Neuronal stem cell (in vitro differentiated cells): ENCODE measurements at regions not wholly inside any gene's neighbourhood (a gene's known extent, or its start where the extent isn't known, plus 50 kb on each side); places are given as distances from the start of the nearest gene placed in this dataset.

ENCODE experiments used
- DNase-seq: peaks from one replicate; pipeline ENCODE4 v3.0.0-alpha.2; 2013; ENCODE audit warnings: low spot score
- H2AFZ ChIP-seq: one replicate; pipeline ENCODE4 v1.6.1; 2013; ENCODE audit warnings: mild to moderate bottlenecking, low read length, inconsistent platforms
- H2AK5ac ChIP-seq: 2 replicates; pipeline ENCODE4 v1.6.1; 2013; ENCODE audit warnings: low read depth, mild to moderate bottlenecking, inconsistent platforms, low read length, moderate library complexity, mixed read lengths
- H2BK120ac ChIP-seq: 2 replicates; pipeline ENCODE4 v1.6.1; 2013; ENCODE audit warnings: low read depth, mild to moderate bottlenecking, inconsistent platforms, low read length, moderate library complexity, mixed read lengths
- H2BK12ac ChIP-seq: one replicate; pipeline ENCODE4 v1.6.1; 2013; ENCODE audit warnings: low read length, inconsistent platforms
- H2BK15ac ChIP-seq: 2 replicates; pipeline ENCODE4 v1.6.1; 2013; ENCODE audit warnings: mild to moderate bottlenecking, low read length, inconsistent platforms, mixed read lengths
- H2BK5ac ChIP-seq: one replicate; pipeline ENCODE4 v1.6.1; 2013; ENCODE audit warnings: inconsistent platforms, mild to moderate bottlenecking, low read length, moderate library complexity
- H3K14ac ChIP-seq: one replicate; pipeline ENCODE4 v1.6.1; 2013; ENCODE audit warnings: low read length, inconsistent platforms
- H3K18ac ChIP-seq: 2 replicates; pipeline ENCODE4 v1.6.1; 2013; ENCODE audit warnings: low read length, inconsistent platforms
- H3K23ac ChIP-seq: 2 replicates; pipeline ENCODE4 v1.6.1; 2013; ENCODE audit warnings: low read depth, mild to moderate bottlenecking, mixed read lengths, low read length, inconsistent platforms; ENCODE audit not compliant: poor library complexity
- H3K27ac ChIP-seq: replicated peaks from 3 replicates; pipeline ENCODE4 v1.5.1; 2013; ENCODE audit warnings: low read length, inconsistent platforms
- H3K27me3 ChIP-seq, 3 experiments: 2 replicates each; pipeline ENCODE4 v1.6.1; 2013; ENCODE audit warnings: low read length in 3 of 3, mild to moderate bottlenecking in 2 of 3, inconsistent platforms in 1 of 3, low read depth in 1 of 3, mixed read lengths in 1 of 3, moderate library complexity in 1 of 3; ENCODE audit not compliant: control insufficient read depth in 3 of 3, insufficient read depth in 3 of 3
- H3K36me3 ChIP-seq, 2 donors: replicated peaks in 1 of 2; 2 replicates each; pipeline ENCODE4 v1.6.1; 2013; ENCODE audit warnings: low read length in 2 of 2; ENCODE audit not compliant: control insufficient read depth in 2 of 2, insufficient read depth in 2 of 2
- H3K4ac ChIP-seq: 2 replicates; pipeline ENCODE4 v1.6.1; 2013; ENCODE audit warnings: inconsistent platforms, mild to moderate bottlenecking, low read length, moderate library complexity
- H3K4me1 ChIP-seq, 2 donors: 1 replicate in 1 of 2; 2 replicates in 1 of 2; pipeline ENCODE4 v1.6.1; 2013; ENCODE audit warnings: low read length in 2 of 2, low read depth in 1 of 2; ENCODE audit not compliant: control insufficient read depth in 2 of 2, insufficient read depth in 1 of 2
- H3K4me2 ChIP-seq: one replicate; pipeline ENCODE4 v1.6.1; 2013; ENCODE audit warnings: mild to moderate bottlenecking, low read length, inconsistent platforms; ENCODE audit not compliant: insufficient read depth, poor library complexity, severe bottlenecking
- H3K4me3 ChIP-seq, 2 donors: 2 replicates each; pipeline ENCODE4 v1.5.1; 2013; ENCODE audit warnings: low read length in 2 of 2, mild to moderate bottlenecking in 2 of 2, inconsistent platforms in 1 of 2, moderate library complexity in 1 of 2
- H3K79me1 ChIP-seq: one replicate; pipeline ENCODE4 v1.6.1; 2013; ENCODE audit warnings: low read depth, mild to moderate bottlenecking, inconsistent platforms, low read length, moderate library complexity
- H3K9ac ChIP-seq: one replicate; pipeline ENCODE4 v1.6.1; 2013; ENCODE audit warnings: mild to moderate bottlenecking, low read depth, low read length, inconsistent platforms; ENCODE audit not compliant: poor library complexity
- H3K9me3 ChIP-seq, 2 donors: replicated peaks in 1 of 2; 2 replicates each; pipeline versions ENCODE3 to v1.6.1; 2013; ENCODE audit warnings: low read length in 2 of 2, mild to moderate bottlenecking in 2 of 2, inconsistent platforms in 1 of 2, low read depth in 1 of 2, mixed read lengths in 1 of 2, moderate library complexity in 1 of 2; ENCODE audit not compliant: control insufficient read depth in 2 of 2, insufficient read depth in 1 of 2
- H4K8ac ChIP-seq: one replicate; pipeline ENCODE4 v1.6.1; 2013; ENCODE audit warnings: low read depth, mild to moderate bottlenecking, inconsistent platforms, low read length, moderate library complexity
- H4K91ac ChIP-seq: one replicate; pipeline ENCODE4 v1.6.1; 2013; ENCODE audit warnings: low read length, low read depth, mild to moderate bottlenecking, inconsistent platforms; ENCODE audit not compliant: poor library complexity
- WGBS, 2 donors: extraction: QIAGEN DNeasy Blood & Tissue Kit; methylation state at CpG; one replicate each; pipeline ENCODE4 v1.1.7; 2013; ENCODE audit warnings: missing lambda C conversion rate in 2 of 2, mixed read lengths in 1 of 2; ENCODE audit not compliant: insufficient read length in 2 of 2, insufficient replicate concordance in 1 of 2; ENCODE audit errors: extremely low coverage in 2 of 2; 5-methylcytosine and 5-hydroxymethylcytosine counted together

- no peak overlapping the region for H4K8ac ChIP-seq
- no peaks in the 10 kb centered on the region for H3K36me3 ChIP-seq
- H3K4me2 ChIP-seq, result no peak overlapping the region
- H3K27me3 ChIP-seq, result no peaks in the 10 kb centered on the region
- peaks cover 6 to 22% of the 10 kb centered on the region in 2 donors for H3K4me1 ChIP-seq
- H3K4me3 ChIP-seq, result no peak overlapping the region
- no peak for DNase-seq
- H3K27ac ChIP-seq, result no peak overlapping the region
- H3K18ac ChIP-seq, result no peak overlapping the region
- no peak overlapping the region for H2BK5ac ChIP-seq
- no peak overlapping the region for H2BK15ac ChIP-seq
- no peak overlapping the region for H3K4ac ChIP-seq
- H4K91ac ChIP-seq, result no peak overlapping the region
- H2BK120ac ChIP-seq, result no peak overlapping the region
- H2AK5ac ChIP-seq, result no peak overlapping the region
- H3K9ac ChIP-seq, result no peak overlapping the region
- H2BK12ac ChIP-seq, result no peak overlapping the region
- no peaks in the 10 kb centered on the region for H3K79me1 ChIP-seq
- H3K14ac ChIP-seq, result no peak overlapping the region
- WGBS, 2 donors, result no CpG with 5 or more reads among the region's 7 CpGs
- no peaks in the 10 kb centered on the region for H3K9me3 ChIP-seq
- H3K23ac ChIP-seq, result no peak overlapping the region
- no peak overlapping the region for H2AFZ ChIP-seq
These were observed 259.1 kb downstream of the TMEM167A start for GRCh38 chr5:82817897-82818676.

GRCh38 chr5:82816926-82817325 lies 260.3 kb downstream of the TMEM167A start:
- Histone ChIP-seq H4K91ac (no peak overlapping the region), H3K27ac (no peak overlapping the region), H4K8ac (no peak overlapping the region), H3K9me3 (no peaks in the 10 kb centered on the region), H2AFZ (no peak overlapping the region), H3K23ac (no peak overlapping the region), H3K4me1 (peaks cover 8 to 26% of the 10 kb centered on the region in 2 donors), H3K9ac (no peak overlapping the region), H3K18ac (no peak overlapping the region), H3K27me3 (no peaks in the 10 kb centered on the region), H3K4me2 (no peak overlapping the region), H3K4ac (no peak overlapping the region), H3K4me3 (no peak overlapping the region), H2BK12ac (no peak overlapping the region), H2BK120ac (no peak overlapping the region), H2BK15ac (no peak overlapping the region), H2BK5ac (no peak overlapping the region), H3K79me1 (no peaks in the 10 kb centered on the region), H3K36me3 (no peaks in the 10 kb centered on the region), H2AK5ac (no peak overlapping the region), H3K14ac (no peak overlapping the region)
- DNase-seq, result no peak
- WGBS, 2 donors, result no CpG with 5 or more reads among the region's 5 CpGs

- no peak overlapping the region for H3K4ac ChIP-seq
- no peak overlapping the region for H3K4me3 ChIP-seq
- H3K14ac ChIP-seq, result no peak overlapping the region
- no peak overlapping the region for H3K27ac ChIP-seq
- H2BK5ac ChIP-seq, result no peak overlapping the region
- no CpG with 5 or more reads among the region's 1 CpG for WGBS, 2 donors
- no peak overlapping the region for H4K91ac ChIP-seq
- H3K9ac ChIP-seq, result no peak overlapping the region
- H3K27me3 ChIP-seq, result no peaks in the 10 kb centered on the region
- H3K4me1 ChIP-seq, result peaks cover 4 to 20% of the 10 kb centered on the region in 2 donors
- H2BK15ac ChIP-seq, result no peak overlapping the region
- no peaks in the 10 kb centered on the region for H3K36me3 ChIP-seq
- H3K9me3 ChIP-seq, result no peaks in the 10 kb centered on the region
- no peak overlapping the region for H3K4me2 ChIP-seq
- no peak overlapping the region for H2AK5ac ChIP-seq
- no peak for DNase-seq
- H3K23ac ChIP-seq, result no peak overlapping the region
- H2AFZ ChIP-seq, result no peak overlapping the region
- H2BK12ac ChIP-seq, result no peak overlapping the region
- no peak overlapping the region for H3K18ac ChIP-seq
- H2BK120ac ChIP-seq, result no peak overlapping the region
- no peaks in the 10 kb centered on the region for H3K79me1 ChIP-seq
- H4K8ac ChIP-seq, result no peak overlapping the region
These were observed 261.3 kb downstream of the TMEM167A start for GRCh38 chr5:82815871-82816270.

GRCh38 chr5:82813861-82814260 lies 263.3 kb downstream of the TMEM167A start:
- no peak overlapping the region for H3K18ac ChIP-seq
- no peak overlapping the region for H3K27ac ChIP-seq
- no peak overlapping the region for H2BK120ac ChIP-seq
- H3K27me3 ChIP-seq, result no peaks in the 10 kb centered on the region
- WGBS, 2 donors, result no CpG with 5 or more reads among the region's 4 CpGs
- no peak overlapping the region for H3K4me2 ChIP-seq
- H4K91ac ChIP-seq, result no peak overlapping the region
- H2AK5ac ChIP-seq, result no peak overlapping the region
- H3K14ac ChIP-seq, result no peak overlapping the region
- H3K4me3 ChIP-seq, result no peak overlapping the region
- H3K9me3 ChIP-seq, result no peaks in the 10 kb centered on the region
- H3K36me3 ChIP-seq, result no peaks in the 10 kb centered on the region
- no peak overlapping the region for H2BK5ac ChIP-seq
- H3K4ac ChIP-seq, result no peak overlapping the region
- no peak overlapping the region for H2AFZ ChIP-seq
- no peak overlapping the region for H3K23ac ChIP-seq
- no peaks in the 10 kb centered on the region for H3K79me1 ChIP-seq
- H3K9ac ChIP-seq, result no peak overlapping the region
- H2BK15ac ChIP-seq, result no peak overlapping the region
- DNase-seq, result no peak
- no peak overlapping the region for H2BK12ac ChIP-seq
- no peak overlapping the region for H4K8ac ChIP-seq
- peaks cover 4 to 23% of the 10 kb centered on the region in 2 donors for H3K4me1 ChIP-seq
